HEK293 (cell line): ENCODE measurements at regions not wholly inside any gene's neighbourhood (a gene's known extent, or its start where the extent isn't known, plus 50 kb on each side); places are given as distances from the start of the nearest gene placed in this dataset.

Experiments used
- CTCF ChIA-PET: fragments of 350-600 bp; formaldehyde crosslinking; extraction: SDS; loops from one replicate; lab custom pipeline; 2021; ENCODE audit warnings: antibody characterized with exemption; lab: Yijun Ruan, JAX
- POLR2A ChIA-PET: fragments of 300-600 bp; formaldehyde crosslinking; extraction: SDS; loops from one replicate; lab custom pipeline; 2020; ENCODE audit warnings: antibody characterized with exemption, inconsistent platforms; lab: Yijun Ruan, JAX
- H3K27ac ChIP-seq: fragments of 200-500 bp; sonication (Bioruptor generic); 2 replicates; pipeline ENCODE4 v1.5.1; 2014; ENCODE audit warnings: low read depth, low read length, control low read depth, inconsistent platforms; ENCODE audit errors: extremely low read depth
- H3K36me3 ChIP-seq, 2 experiments: fragments of 200-500 bp in 1 of 2; sonication (Bioruptor generic) in 1 of 2; 1 replicate in 1 of 2; 2 replicates in 1 of 2; pipeline ENCODE4 v1.5.1; 2014 to 2017; ENCODE audit warnings: inconsistent platforms in 2 of 2, low read length in 2 of 2; ENCODE audit not compliant: control insufficient read depth in 2 of 2, insufficient read depth in 1 of 2
- H3K4me1 ChIP-seq: fragments of 200-500 bp; sonication (Bioruptor generic); 2 replicates; pipeline ENCODE4 v1.5.1; 2014; ENCODE audit warnings: mild to moderate bottlenecking, low read length, inconsistent platforms; ENCODE audit not compliant: control insufficient read depth, insufficient read depth
- H3K4me3 ChIP-seq: 2 replicates; pipeline ENCODE4 v1.5.1; 2011; ENCODE audit warnings: low read depth, mild to moderate bottlenecking, control low read depth, low read length, moderate library complexity
- H3K9me3 ChIP-seq: fragments of 200-500 bp; sonication (Bioruptor generic); 2 replicates; pipeline ENCODE4 v1.5.1; 2014; ENCODE audit warnings: low read depth, low read length, inconsistent platforms; ENCODE audit not compliant: control insufficient read depth, insufficient read depth
- BCL11B ChIP-seq: fragments of 450-650 bp; formaldehyde crosslinking; IDR thresholded peaks from 2 replicates; pipeline ENCODE4 v1.5.1; 2016; ENCODE audit warnings: low read depth, missing biosample characterization, missing genetic modification characterization
- KLF16 ChIP-seq: fragments of 450-650 bp; formaldehyde crosslinking; IDR thresholded peaks from 2 replicates; pipeline ENCODE4 v1.5.1; 2017; ENCODE audit warnings: missing biosample characterization, missing genetic modification characterization
- REPIN1 ChIP-seq: fragments of 450-650 bp; formaldehyde crosslinking; IDR thresholded peaks from 2 replicates; pipeline ENCODE4 v1.5.1; 2017; ENCODE audit warnings: missing biosample characterization, missing genetic modification characterization, low read depth
- SP3 ChIP-seq: fragments of 450-650 bp; formaldehyde crosslinking; IDR thresholded peaks from 2 replicates; pipeline ENCODE4 v1.5.1; 2016; ENCODE audit warnings: missing biosample characterization, missing genetic modification characterization
- TRIM28 ChIP-seq: IDR thresholded peaks from 2 replicates; pipeline ENCODE4 v1.6.1; 2011; ENCODE audit warnings: low read length, control low read depth, borderline replicate concordance
- ZFP3 ChIP-seq: fragments of 450-650 bp; formaldehyde crosslinking; IDR thresholded peaks from 2 replicates; pipeline ENCODE4 v1.5.1; 2016; ENCODE audit warnings: low read depth, missing biosample characterization, missing genetic modification characterization
- ZNF140 ChIP-seq: fragments of 450-650 bp; formaldehyde crosslinking; IDR thresholded peaks from 2 replicates; pipeline ENCODE4 v1.5.1; 2016; ENCODE audit warnings: missing biosample characterization, missing genetic modification characterization
- ZNF146 ChIP-seq: fragments of 450-650 bp; formaldehyde crosslinking; IDR thresholded peaks from 2 replicates; pipeline ENCODE4 v1.5.1; 2016; ENCODE audit warnings: missing biosample characterization, missing genetic modification characterization
- ZNF174 ChIP-seq: fragments of 450-650 bp; formaldehyde crosslinking; IDR thresholded peaks from 2 replicates; pipeline ENCODE4 v1.5.0; 2017; ENCODE audit warnings: missing biosample characterization, mild to moderate bottlenecking, missing genetic modification characterization
- ZNF214 ChIP-seq: fragments of 450-650 bp; formaldehyde crosslinking; IDR thresholded peaks from 2 replicates; pipeline ENCODE4 v1.5.1; 2017; ENCODE audit warnings: missing biosample characterization, mild to moderate bottlenecking, missing genetic modification characterization, borderline replicate concordance
- ZNF292 ChIP-seq: fragments of 450-650 bp; formaldehyde crosslinking; IDR thresholded peaks from 2 replicates; pipeline ENCODE4 v1.5.1; 2016; ENCODE audit warnings: low read depth, missing biosample characterization, missing genetic modification characterization, borderline replicate concordance
- ZNF549 ChIP-seq: fragments of 450-650 bp; IDR thresholded peaks from 2 replicates; pipeline ENCODE4 v1.5.1; 2018; ENCODE audit warnings: missing biosample characterization, missing genetic modification characterization, mild to moderate bottlenecking, inconsistent platforms, moderate library complexity
- ZNF626 ChIP-seq: fragments of 450-650 bp; sonication (Bioruptor Pico); formaldehyde crosslinking; IDR thresholded peaks from 2 replicates; pipeline ENCODE4 v1.5.1; 2018; ENCODE audit warnings: missing biosample characterization, missing genetic modification characterization, inconsistent platforms
- ZNF768 ChIP-seq: fragments of 450-650 bp; formaldehyde crosslinking; IDR thresholded peaks from 2 replicates; pipeline ENCODE4 v1.5.1; 2018; ENCODE audit warnings: missing biosample characterization, mild to moderate bottlenecking, missing genetic modification characterization
- ZXDB ChIP-seq: fragments of 450-650 bp; formaldehyde crosslinking; IDR thresholded peaks from 2 replicates; pipeline ENCODE4 v1.5.1; 2016; ENCODE audit warnings: missing biosample characterization, missing genetic modification characterization
- TF ChIP-seq, protein P1 (sequence below): fragments of 450-650 bp; formaldehyde crosslinking; IDR thresholded peaks from 2 replicates; pipeline ENCODE4 v1.5.1; 2017; ENCODE audit warnings: missing biosample characterization, mild to moderate bottlenecking, missing genetic modification characterization, moderate library complexity
- TF ChIP-seq, protein P2 (sequence below): sonication (generic); formaldehyde crosslinking; IDR thresholded peaks from 2 replicates; pipeline ENCODE4 v1.8.1; 2022; ENCODE audit warnings: mild to moderate bottlenecking, moderate library complexity, missing genetic modification reagents
- TF ChIP-seq, protein P3 (sequence below): fragments of 450-650 bp; formaldehyde crosslinking; optimal IDR thresholded peaks from 2 replicates; pipeline ENCODE3; 2016; ENCODE audit warnings: missing biosample characterization, mild to moderate bottlenecking, missing genetic modification characterization
- TF ChIP-seq, protein P4 (sequence below): fragments of 450-650 bp; formaldehyde crosslinking; IDR thresholded peaks from 2 replicates; pipeline ENCODE4 v1.5.1; 2017; ENCODE audit warnings: missing biosample characterization, missing genetic modification characterization
- TF ChIP-seq, protein P5 (sequence below): fragments of 450-650 bp; formaldehyde crosslinking; conservative IDR thresholded peaks from 2 replicates; pipeline ENCODE4 v1.5.1; 2016; ENCODE audit warnings: low read depth, missing biosample characterization, missing genetic modification characterization
- TF ChIP-seq, protein P6 (sequence below): fragments of 450-650 bp; formaldehyde crosslinking; IDR thresholded peaks from 2 replicates; pipeline ENCODE4 v1.5.1; 2016; ENCODE audit warnings: missing biosample characterization, missing genetic modification characterization

DNA sequence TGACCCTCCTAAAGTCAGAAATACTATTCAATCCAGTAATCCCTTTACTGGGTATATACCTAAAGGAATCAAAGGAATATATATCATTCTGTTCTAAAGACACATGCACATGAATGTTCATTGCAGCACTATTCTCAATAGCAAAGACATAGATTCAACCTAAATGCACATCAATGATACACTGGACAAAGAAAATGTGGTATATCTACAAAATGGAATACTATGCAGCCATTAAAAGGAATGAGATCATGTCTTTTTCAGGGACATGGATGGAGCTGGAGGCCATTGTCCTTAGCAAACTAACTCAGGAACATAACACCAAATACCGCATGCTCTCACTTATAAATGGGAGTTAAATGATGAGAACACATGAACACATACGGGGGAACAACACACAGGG lies 306.0 kb upstream of the EPHA5 start:
- Histone ChIP-seq H3K9me3 (no peaks in the 10 kb centered on the region), H3K4me1 (no peaks in the 10 kb centered on the region), H3K4me3 (no peak overlapping the region), H3K36me3 (no peaks in the 10 kb centered on the region), H3K27ac (no peak overlapping the region)
- TF ChIP-seq ZNF146, result peak; percentile 25; the same call in 1 of the 2 replicates
- TF ChIP-seq ZNF174, result no peak
- CTCF ChIA-PET, result no interaction called here
- POLR2A ChIA-PET, result no interaction called here

DNA sequence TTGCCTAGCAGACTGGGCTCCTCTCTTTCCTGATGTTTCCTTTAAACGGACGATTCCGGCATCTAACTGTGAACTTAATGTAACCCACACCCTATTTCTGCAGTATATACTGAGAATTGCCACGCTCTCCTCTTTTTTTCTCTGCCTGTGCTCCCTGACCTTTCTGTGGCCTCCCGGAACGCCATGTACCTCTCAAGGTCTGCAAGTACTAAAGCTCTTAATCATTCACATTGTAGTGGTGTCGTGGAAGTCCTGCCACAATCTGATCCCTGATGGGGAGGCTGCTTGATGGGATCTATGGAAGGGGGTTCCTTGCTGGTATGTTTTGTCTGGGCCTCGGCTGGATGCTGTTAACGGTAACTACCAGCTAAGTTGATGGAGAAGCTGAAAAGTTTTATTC lies 302.9 kb upstream of the EPHA5 start:
- Histone ChIP-seq H3K4me1 (no peaks in the 10 kb centered on the region), H3K27ac (no peak overlapping the region), H3K9me3 (no peaks in the 10 kb centered on the region), H3K36me3 (no peaks in the 10 kb centered on the region), H3K4me3 (no peak overlapping the region)
- POLR2A ChIA-PET, result no interaction called here
- no peak for TF ChIP-seq ZXDB (tag by site-specific recombination)
- no peak for TF ChIP-seq SP3
- no peak for TF ChIP-seq BCL11B
- TF ChIP-seq ZNF768 (tag by site-specific recombination), result no peak
- no peak for TF ChIP-seq KLF16 (tag by site-specific recombination)
- no peak for TF ChIP-seq ZNF626 (tag by site-specific recombination)
- TF ChIP-seq, protein P1, sequence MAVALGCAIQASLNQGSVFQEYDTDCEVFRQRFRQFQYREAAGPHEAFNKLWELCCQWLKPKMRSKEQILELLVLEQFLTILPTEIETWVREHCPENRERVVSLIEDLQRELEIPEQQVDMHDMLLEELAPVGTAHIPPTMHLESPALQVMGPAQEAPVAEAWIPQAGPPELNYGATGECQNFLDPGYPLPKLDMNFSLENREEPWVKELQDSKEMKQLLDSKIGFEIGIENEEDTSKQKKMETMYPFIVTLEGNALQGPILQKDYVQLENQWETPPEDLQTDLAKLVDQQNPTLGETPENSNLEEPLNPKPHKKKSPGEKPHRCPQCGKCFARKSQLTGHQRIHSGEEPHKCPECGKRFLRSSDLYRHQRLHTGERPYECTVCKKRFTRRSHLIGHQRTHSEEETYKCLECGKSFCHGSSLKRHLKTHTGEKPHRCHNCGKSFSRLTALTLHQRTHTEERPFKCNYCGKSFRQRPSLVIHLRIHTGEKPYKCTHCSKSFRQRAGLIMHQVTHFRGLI (tag by site-specific recombination), result no peak
- no peak for TF ChIP-seq REPIN1 (tag by site-specific recombination)
- no peak for TF ChIP-seq ZNF549 (tag by site-specific recombination)
- TF ChIP-seq ZFP3 (tag by site-specific recombination), result no peak
- TF ChIP-seq TRIM28, result no peak
- TF ChIP-seq, protein P2, sequence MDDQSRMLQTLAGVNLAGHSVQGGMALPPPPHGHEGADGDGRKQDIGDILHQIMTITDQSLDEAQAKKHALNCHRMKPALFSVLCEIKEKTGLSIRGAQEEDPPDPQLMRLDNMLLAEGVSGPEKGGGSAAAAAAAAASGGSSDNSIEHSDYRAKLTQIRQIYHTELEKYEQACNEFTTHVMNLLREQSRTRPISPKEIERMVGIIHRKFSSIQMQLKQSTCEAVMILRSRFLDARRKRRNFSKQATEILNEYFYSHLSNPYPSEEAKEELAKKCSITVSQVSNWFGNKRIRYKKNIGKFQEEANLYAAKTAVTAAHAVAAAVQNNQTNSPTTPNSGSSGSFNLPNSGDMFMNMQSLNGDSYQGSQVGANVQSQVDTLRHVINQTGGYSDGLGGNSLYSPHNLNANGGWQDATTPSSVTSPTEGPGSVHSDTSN (CRISPR knock-in tag), result no peak
- TF ChIP-seq, protein P3, sequence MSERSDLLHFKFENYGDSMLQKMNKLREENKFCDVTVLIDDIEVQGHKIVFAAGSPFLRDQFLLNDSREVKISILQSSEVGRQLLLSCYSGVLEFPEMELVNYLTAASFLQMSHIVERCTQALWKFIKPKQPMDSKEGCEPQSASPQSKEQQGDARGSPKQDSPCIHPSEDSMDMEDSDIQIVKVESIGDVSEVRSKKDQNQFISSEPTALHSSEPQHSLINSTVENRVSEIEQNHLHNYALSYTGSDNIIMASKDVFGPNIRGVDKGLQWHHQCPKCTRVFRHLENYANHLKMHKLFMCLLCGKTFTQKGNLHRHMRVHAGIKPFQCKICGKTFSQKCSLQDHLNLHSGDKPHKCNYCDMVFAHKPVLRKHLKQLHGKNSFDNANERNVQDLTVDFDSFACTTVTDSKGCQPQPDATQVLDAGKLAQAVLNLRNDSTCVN (tag by site-specific recombination), result no peak
- no peak for TF ChIP-seq ZNF214 (tag by site-specific recombination)
- TF ChIP-seq, protein P4, sequence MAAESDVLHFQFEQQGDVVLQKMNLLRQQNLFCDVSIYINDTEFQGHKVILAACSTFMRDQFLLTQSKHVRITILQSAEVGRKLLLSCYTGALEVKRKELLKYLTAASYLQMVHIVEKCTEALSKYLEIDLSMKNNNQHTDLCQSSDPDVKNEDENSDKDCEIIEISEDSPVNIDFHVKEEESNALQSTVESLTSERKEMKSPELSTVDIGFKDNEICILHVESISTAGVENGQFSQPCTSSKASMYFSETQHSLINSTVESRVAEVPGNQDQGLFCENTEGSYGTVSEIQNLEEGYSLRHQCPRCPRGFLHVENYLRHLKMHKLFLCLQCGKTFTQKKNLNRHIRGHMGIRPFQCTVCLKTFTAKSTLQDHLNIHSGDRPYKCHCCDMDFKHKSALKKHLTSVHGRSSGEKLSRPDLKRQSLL, result no peak
- TF ChIP-seq, protein P5, sequence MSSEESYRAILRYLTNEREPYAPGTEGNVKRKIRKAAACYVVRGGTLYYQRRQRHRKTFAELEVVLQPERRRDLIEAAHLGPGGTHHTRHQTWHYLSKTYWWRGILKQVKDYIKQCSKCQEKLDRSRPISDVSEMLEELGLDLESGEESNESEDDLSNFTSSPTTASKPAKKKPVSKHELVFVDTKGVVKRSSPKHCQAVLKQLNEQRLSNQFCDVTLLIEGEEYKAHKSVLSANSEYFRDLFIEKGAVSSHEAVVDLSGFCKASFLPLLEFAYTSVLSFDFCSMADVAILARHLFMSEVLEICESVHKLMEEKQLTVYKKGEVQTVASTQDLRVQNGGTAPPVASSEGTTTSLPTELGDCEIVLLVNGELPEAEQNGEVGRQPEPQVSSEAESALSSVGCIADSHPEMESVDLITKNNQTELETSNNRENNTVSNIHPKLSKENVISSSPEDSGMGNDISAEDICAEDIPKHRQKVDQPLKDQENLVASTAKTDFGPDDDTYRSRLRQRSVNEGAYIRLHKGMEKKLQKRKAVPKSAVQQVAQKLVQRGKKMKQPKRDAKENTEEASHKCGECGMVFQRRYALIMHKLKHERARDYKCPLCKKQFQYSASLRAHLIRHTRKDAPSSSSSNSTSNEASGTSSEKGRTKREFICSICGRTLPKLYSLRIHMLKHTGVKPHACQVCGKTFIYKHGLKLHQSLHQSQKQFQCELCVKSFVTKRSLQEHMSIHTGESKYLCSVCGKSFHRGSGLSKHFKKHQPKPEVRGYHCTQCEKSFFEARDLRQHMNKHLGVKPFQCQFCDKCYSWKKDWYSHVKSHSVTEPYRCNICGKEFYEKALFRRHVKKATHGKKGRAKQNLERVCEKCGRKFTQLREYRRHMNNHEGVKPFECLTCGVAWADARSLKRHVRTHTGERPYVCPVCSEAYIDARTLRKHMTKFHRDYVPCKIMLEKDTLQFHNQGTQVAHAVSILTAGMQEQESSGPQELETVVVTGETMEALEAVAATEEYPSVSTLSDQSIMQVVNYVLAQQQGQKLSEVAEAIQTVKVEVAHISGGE, result no peak
- no peak for TF ChIP-seq ZNF140
- TF ChIP-seq ZNF292, result no peak
- TF ChIP-seq, protein P6, sequence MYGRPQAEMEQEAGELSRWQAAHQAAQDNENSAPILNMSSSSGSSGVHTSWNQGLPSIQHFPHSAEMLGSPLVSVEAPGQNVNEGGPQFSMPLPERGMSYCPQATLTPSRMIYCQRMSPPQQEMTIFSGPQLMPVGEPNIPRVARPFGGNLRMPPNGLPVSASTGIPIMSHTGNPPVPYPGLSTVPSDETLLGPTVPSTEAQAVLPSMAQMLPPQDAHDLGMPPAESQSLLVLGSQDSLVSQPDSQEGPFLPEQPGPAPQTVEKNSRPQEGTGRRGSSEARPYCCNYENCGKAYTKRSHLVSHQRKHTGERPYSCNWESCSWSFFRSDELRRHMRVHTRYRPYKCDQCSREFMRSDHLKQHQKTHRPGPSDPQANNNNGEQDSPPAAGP (tag by site-specific recombination), result no peak
- TF ChIP-seq, all 188 proteins: peak for 0
- CTCF ChIA-PET, result interaction anchor here (0.6 kb wide), 1 partner anchor 212 kb away, joined by 3 read pairs; no protein-coding TSS in a partner anchor
